ENCODE measurements at regions not wholly inside any gene's neighbourhood (a gene's known extent, or its start where the extent isn't known, plus 50 kb on each side); places are given as distances from the start of the nearest gene placed in this dataset.

DNA sequence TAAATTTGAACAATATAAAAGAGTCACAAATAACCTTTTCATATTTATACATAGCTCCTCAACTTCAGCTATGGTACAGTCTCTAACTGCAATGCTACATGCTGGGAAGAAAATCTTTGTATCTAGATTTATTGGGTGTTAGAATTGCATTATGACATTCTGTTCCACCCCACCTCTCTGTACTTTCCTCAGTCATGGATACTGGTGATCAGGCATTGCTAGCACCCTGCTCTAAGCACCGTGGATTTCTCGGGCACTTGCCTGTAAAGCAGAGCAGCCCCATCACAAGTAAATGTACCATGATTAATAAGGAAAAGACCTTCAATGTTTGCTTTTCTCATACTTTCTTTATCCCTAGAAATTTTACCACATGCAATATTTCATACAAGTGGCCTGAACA is 1028.9 kb upstream of the INTU start:
- H3K9me2 ChIP-seq (replicated peaks; ENCODE audit: control insufficient read depth, low read length) = no peaks in the 10 kb centered on the region
- no peak overlapping the region for H3K27ac ChIP-seq (ENCODE audit: low read depth, low read length)
- H3K4me1 ChIP-seq (ENCODE audit: control insufficient read depth, low read length) = no peaks in the 10 kb centered on the region
- H3K4me2 ChIP-seq (ENCODE audit: low read length) = no peak overlapping the region
- H4K20me1 ChIP-seq (ENCODE audit: control insufficient read depth, insufficient read depth, low read depth, low read length) = no peaks in the 10 kb centered on the region
- no peaks in the 10 kb centered on the region for H3K79me2 ChIP-seq (ENCODE audit: control insufficient read depth, low read length)
- H3K36me3 ChIP-seq (ENCODE audit: control insufficient read depth, low read length) = no peaks in the 10 kb centered on the region
- no peak for TF ChIP-seq EZH2phosphoT487 (IDR thresholded peaks at IDR 0.05; ENCODE audit: borderline replicate concordance, low read length)
- TF ChIP-seq, protein P1, sequence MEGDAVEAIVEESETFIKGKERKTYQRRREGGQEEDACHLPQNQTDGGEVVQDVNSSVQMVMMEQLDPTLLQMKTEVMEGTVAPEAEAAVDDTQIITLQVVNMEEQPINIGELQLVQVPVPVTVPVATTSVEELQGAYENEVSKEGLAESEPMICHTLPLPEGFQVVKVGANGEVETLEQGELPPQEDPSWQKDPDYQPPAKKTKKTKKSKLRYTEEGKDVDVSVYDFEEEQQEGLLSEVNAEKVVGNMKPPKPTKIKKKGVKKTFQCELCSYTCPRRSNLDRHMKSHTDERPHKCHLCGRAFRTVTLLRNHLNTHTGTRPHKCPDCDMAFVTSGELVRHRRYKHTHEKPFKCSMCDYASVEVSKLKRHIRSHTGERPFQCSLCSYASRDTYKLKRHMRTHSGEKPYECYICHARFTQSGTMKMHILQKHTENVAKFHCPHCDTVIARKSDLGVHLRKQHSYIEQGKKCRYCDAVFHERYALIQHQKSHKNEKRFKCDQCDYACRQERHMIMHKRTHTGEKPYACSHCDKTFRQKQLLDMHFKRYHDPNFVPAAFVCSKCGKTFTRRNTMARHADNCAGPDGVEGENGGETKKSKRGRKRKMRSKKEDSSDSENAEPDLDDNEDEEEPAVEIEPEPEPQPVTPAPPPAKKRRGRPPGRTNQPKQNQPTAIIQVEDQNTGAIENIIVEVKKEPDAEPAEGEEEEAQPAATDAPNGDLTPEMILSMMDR (IDR thresholded peaks at IDR 0.05; ENCODE audit: low read depth, low read length, poor library complexity, severe bottlenecking) = no peak
- no peak overlapping the region for H3K4me3 ChIP-seq (ENCODE audit: low read length)
- no peaks in the 10 kb centered on the region for H3F3A ChIP-seq (ENCODE audit: control insufficient read depth, insufficient read depth)
- H3K9me3 ChIP-seq (ENCODE audit: control insufficient read depth, insufficient read depth, low read length) = no peaks in the 10 kb centered on the region
- H3K27me3 ChIP-seq (ENCODE audit: control insufficient read depth, low read length) = no peaks in the 10 kb centered on the region

DNA sequence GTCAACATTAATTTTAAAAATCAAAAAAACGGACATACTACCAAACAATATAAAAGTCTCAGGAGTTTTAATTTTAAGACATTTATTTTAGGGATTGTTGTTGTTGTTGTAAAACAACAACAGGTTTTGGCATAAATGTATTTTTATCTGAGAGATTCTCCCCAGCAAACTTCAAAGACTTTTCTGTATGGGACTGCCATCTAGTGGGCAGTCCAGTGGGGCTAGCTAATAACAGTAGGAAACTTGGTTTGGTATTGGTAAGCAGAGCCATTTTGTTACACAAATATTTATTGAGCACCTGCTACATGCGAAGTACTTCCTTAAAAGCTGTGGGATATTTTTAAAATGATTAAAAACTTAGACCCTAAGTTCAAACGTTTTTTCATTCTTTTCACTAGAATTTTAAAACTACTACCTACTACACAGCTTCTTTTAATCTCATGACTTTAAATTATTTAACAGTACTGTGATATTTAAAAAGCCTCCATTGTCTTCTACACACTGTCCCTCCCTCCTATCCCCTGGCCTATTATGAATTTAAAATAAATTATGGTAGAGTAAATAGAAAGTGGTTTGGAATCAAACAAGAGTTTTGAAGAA is 1028.4 kb upstream of the INTU start:
- Histone ChIP-seq H3K9me2 (replicated peaks; ENCODE audit: control insufficient read depth, low read length) (no peaks in the 10 kb centered on the region), H3K79me2 (ENCODE audit: control insufficient read depth, low read length) (no peaks in the 10 kb centered on the region), H3K27me3 (ENCODE audit: control insufficient read depth, low read length) (no peaks in the 10 kb centered on the region), H3F3A (ENCODE audit: control insufficient read depth, insufficient read depth) (no peaks in the 10 kb centered on the region), H3K27ac (ENCODE audit: low read depth, low read length) (no peak overlapping the region), H3K36me3 (ENCODE audit: control insufficient read depth, low read length) (no peaks in the 10 kb centered on the region), H3K4me2 (ENCODE audit: low read length) (no peak overlapping the region), H3K9me3 (ENCODE audit: control insufficient read depth, insufficient read depth, low read length) (no peaks in the 10 kb centered on the region), H4K20me1 (ENCODE audit: control insufficient read depth, insufficient read depth, low read depth, low read length) (no peaks in the 10 kb centered on the region), H3K4me3 (ENCODE audit: low read length) (no peak overlapping the region), H3K4me1 (ENCODE audit: control insufficient read depth, low read length) (no peaks in the 10 kb centered on the region)
- TF ChIP-seq EZH2phosphoT487 (IDR thresholded peaks at IDR 0.05; ENCODE audit: borderline replicate concordance, low read length) = no peak
- TF ChIP-seq, protein P1 (IDR thresholded peaks at IDR 0.05; ENCODE audit: low read depth, low read length, poor library complexity, severe bottlenecking) = peak; percentile 52

DNA sequence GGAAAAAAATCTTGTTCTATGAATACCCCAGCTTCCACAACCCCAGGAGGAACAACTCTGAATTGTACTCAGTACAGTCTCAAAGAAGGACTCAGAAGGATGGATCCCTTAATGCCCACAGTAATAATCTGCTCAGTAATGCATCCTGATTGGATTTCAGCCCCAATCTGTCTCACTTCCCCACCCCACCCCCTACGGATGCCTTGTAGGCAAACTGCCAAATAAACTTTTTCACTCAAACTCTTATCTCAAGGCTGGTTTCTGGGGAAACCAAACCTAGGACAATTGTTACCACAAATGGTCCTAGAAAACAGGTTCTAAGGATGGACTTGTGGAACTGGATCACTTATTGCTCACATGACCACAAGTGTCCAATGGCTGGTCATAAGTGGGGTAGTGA is 1021.8 kb upstream of the INTU start:
- H3K4me3 ChIP-seq (ENCODE audit: low read length) = no peak overlapping the region
- no peaks in the 10 kb centered on the region for H4K20me1 ChIP-seq (ENCODE audit: control insufficient read depth, insufficient read depth, low read depth, low read length)
- H3K9me2 ChIP-seq (replicated peaks; ENCODE audit: control insufficient read depth, low read length) = no peaks in the 10 kb centered on the region
- no peaks in the 10 kb centered on the region for H3K36me3 ChIP-seq (ENCODE audit: control insufficient read depth, low read length)
- TF ChIP-seq, protein P1 (IDR thresholded peaks at IDR 0.05; ENCODE audit: low read depth, low read length, poor library complexity, severe bottlenecking) = no peak
- no peak for TF ChIP-seq EZH2phosphoT487 (IDR thresholded peaks at IDR 0.05; ENCODE audit: borderline replicate concordance, low read length)
- no peaks in the 10 kb centered on the region for H3K9me3 ChIP-seq (ENCODE audit: control insufficient read depth, insufficient read depth, low read length)
- H3K4me1 ChIP-seq (ENCODE audit: control insufficient read depth, low read length) = no peaks in the 10 kb centered on the region
- H3K4me2 ChIP-seq (ENCODE audit: low read length) = no peak overlapping the region
- no peaks in the 10 kb centered on the region for H3F3A ChIP-seq (ENCODE audit: control insufficient read depth, insufficient read depth)
- no peak overlapping the region for H3K27ac ChIP-seq (ENCODE audit: low read depth, low read length)
- H3K79me2 ChIP-seq (ENCODE audit: control insufficient read depth, low read length) = no peaks in the 10 kb centered on the region
- no peaks in the 10 kb centered on the region for H3K27me3 ChIP-seq (ENCODE audit: control insufficient read depth, low read length)
